ENCODE measurements at regions not wholly inside any gene's neighbourhood (a gene's known extent, or its start where the extent isn't known, plus 50 kb on each side); places are given as distances from the start of the nearest gene placed in this dataset.

GRCh38 chr4:23035521-23036056 lies 342.9 kb downstream of the GBA3 start:
- TF ChIP-seq CTCF (IDR thresholded peaks at IDR 0.05) (no peak), SIN3A (IDR thresholded peaks at IDR 0.05; ENCODE audit: borderline replicate concordance, insufficient read depth, low read depth, low read length) (no peak), POLR2AphosphoS5 (IDR thresholded peaks at IDR 0.05; ENCODE audit: low read depth, low read length) (no peak)
